Neural progenitor cell (in vitro differentiated cells): ENCODE measurements at regions not wholly inside any gene's neighbourhood (a gene's known extent, or its start where the extent isn't known, plus 50 kb on each side); places are given as distances from the start of the nearest gene placed in this dataset.

Experiments used
- CTCF ChIP-seq: fragments of 200-600 bp; sonication (generic); IDR thresholded peaks from 2 replicates; pipeline ENCODE4 v1.5.1; 2017; ENCODE audit warnings: antibody characterized with exemption, mild to moderate bottlenecking
- EZH2 ChIP-seq: fragments of 200-600 bp; sonication (generic); IDR thresholded peaks from 2 replicates; pipeline ENCODE4 v1.6.1; 2017; ENCODE audit warnings: antibody characterized with exemption, mild to moderate bottlenecking, moderate library complexity

DNA sequence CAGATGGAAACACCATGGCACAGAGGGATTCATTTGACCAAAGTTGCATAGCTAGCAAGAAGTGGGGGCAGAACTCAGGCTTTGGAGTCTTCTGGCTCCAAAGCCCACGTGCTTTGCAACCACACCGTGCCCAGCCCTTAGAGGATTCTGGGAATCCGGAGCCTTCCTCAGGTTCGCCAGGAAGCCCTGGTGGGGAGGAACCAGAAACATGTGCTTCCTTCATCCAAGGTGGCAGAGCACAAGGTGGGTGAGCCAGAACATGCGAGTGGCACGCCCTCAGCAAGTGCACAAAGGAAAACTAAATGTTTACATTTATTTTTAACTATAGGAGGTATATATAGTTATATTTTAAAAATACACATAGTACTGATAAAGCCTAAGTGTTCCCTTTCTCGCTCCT, 151.9 kb upstream of the NECTIN1 start:
- no peak for TF ChIP-seq CTCF
- no peak for TF ChIP-seq EZH2
